ENCODE measurements at regions not wholly inside any gene's neighbourhood (a gene's known extent, or its start where the extent isn't known, plus 50 kb on each side); places are given as distances from the start of the nearest gene placed in this dataset.
A peak's percentile ranks its signal among the peaks of the same experiment; 100 is the strongest.

DNA sequence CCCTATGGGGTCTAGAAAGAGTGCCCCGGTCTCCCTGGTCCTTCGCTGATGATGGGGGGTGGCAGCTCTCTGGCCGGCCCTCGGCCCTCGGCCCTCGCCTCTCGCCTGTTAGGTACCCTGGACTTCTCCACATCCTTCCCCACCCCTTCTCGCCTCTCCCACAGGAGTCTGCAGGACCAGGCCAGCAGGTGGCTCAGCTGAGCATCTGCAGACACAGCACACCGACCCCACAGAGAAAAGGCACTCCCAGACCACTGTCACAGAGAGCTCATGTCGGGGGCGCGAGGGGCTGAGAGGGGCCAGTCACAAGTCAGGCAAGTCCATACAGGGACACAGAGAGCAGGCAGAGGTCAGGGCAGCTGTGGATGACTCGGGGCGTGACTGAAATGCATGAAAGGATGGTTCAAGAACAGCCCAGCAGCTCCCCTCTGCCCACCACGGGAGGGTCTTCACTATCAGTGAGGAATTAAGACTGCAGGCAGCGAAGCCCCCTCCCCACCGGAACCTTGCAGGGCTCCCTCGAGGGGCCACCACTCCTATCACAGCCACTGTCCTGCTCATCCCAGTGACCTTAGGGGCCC lies 181.7 kb upstream of the NSMCE3 start:
- DNase-seq: peak; percentile 21 to 47

DNA sequence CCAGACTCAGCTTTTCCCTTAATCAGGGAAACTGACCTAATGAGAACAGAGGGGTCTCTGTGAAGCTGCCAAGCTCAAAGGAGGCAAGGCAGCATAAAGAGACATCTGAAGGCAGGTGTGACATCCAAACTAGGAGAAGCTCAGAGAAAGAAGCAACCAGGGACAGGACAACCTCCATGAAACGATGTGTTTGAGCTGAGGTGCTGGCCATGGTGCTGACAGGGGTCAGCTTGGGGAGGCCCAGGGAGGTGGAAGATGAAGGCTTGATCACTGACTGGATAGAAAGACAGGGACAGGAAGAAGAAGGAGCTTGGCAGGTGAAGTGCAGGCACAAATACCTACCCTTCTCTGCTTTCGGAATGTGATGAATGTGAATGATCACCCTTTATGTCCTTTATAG lies 179.5 kb upstream of the NSMCE3 start:
- DNase-seq: peak in 1 of 2 experiments; percentile 30

DNA sequence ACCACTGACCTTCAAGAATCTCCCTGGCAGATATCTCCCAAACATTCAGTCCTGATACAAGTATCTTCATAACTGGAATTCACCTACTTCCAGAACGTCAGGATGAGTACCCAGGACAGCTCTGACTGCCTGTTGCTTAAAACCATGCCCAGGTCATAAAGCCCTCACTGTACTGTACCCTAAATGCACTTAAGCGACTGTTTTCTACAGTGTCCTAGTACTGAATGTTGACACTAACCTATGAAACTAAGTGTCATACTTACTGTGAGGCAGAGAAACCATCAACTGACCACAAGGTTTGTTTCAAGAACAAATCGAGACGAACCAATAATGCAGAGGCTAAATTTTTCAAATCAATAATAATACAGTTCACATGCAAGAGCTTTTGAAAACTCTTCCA lies 178.7 kb upstream of the NSMCE3 start:
- no peak for DNase-seq

DNA sequence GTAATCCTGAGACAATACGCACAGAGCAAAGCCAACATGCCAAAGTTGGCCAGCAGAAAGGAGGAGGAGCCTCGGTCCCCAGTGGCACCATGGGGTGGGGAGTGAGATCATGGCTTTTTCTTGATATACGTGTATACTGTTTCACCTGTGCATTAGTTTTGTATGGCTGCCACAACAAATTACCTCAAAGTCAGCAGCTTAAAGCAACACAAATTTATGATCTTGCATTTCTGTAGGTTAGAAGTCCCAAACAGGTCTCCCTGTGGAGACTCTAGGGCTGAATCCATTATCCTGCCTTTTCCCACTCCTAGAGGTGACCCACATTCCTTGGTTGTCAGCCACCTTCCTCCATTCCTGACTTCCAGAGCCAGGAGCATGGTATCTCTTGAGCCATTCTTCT lies 176.9 kb upstream of the NSMCE3 start:
- no peak for DNase-seq

DNA sequence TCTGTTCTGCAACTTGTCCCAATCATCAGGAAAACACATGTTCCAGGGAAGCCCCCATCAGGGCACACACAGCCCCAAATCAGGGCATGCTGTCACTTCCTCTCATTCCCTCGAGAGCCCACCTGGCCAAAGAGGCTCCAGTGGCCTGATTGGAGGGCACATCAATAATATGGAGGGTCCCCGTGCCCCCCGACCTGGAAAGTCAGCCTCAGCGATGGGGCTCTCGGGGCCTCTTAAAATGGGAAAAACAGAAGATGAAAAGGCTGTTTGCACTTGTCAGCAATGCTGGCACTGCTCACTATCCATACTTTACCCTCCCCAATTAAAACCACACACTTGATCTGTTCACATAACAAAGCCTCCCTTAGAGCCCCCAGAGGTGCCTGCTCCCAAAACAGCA lies 172.9 kb upstream of the NSMCE3 start:
- DNase-seq: no peak

DNA sequence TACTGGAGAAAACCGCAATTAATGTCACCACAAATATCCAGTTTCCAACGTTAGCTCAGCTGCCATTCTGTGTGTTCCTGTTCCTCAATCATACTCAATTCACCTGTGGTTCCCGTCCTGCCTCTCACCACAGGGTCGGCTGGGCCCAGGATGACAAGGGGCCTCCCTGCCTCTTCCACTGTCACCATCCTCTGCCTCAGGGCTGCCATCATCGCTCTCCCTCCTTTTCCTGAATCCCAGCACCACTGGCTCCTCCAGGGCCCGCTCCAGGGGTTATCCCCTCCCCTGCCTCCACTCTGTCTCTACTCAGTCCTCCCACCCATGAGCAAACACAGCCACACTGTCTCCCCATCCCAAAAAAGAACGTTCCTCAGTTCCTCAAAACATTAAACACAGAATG lies 170.9 kb upstream of the NSMCE3 start:
- no peak for DNase-seq

DNA sequence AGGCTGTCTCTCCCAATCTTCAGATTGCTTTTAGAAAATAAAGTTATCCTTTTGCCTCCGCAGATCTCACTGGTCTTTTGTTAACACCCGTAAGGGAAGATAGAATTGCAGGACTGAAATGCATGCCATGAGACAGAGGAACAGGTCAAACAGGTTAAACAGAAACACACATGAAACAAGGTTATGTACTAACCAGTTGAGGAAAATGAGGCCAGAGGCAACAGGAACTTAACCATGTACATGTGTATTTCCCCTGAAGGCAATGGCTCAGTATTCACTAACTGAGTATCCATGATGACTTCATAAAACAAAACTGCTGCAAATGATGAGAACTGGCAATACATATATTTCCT lies 169.1 kb upstream of the NSMCE3 start:
- no peak for DNase-seq

DNA sequence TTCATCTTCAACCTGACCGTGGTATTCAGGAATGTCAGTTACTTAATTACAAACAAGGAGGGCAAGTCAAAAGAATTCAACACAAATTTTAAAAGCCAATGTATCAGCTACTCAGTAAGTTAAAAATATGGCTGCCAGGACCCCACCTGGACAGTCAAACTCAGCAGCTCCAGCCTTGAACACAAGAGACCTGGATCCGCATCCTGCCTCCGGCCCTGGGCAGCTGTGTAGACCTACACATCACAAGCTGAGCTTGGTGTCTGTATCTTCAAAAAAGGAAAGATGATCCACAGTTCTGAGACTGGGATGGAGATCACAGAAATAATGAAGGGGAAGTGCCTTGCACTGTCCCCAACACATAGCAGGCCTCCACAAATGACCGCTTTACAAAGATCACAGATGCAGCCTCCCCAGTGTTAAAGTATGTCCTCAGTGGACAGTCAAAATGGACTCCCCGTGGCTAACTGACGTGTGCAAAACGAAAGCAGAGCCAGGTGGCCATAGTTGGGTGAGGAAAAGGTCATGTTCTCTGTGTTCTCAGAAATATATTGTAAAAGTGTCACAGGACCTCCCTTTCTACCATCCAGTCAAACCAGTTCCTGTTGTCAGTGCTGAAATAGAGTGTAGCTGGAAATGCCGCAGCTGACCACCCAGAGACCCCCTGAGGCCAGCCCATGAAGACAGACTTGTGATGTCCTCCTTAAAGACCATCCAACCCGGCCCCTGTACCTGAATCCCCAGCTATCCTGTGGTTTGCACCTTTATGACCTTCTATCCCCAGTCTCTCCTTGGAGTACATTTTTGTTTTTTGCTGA lies 168.5 kb upstream of the NSMCE3 start:
- no peak for DNase-seq

DNA sequence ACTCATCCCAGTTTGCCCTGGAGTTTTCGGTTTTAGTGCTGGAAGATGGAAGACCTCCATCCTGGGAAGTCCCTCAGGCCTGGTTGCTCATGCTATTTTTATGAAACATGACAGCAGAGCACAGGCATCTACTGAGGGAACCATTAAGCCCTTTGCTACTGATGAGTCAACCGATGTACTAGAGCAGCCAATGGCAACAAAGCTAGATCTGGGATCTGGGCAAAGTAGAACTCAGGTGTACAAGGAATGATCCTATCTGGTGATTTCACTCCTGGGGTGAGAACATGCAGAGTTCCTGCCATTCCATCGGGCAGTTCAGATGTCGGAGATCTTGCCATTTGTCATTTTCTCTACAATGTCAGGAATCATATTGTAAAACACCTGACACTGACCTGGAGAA lies 166.2 kb upstream of the NSMCE3 start:
- no peak for DNase-seq

DNA sequence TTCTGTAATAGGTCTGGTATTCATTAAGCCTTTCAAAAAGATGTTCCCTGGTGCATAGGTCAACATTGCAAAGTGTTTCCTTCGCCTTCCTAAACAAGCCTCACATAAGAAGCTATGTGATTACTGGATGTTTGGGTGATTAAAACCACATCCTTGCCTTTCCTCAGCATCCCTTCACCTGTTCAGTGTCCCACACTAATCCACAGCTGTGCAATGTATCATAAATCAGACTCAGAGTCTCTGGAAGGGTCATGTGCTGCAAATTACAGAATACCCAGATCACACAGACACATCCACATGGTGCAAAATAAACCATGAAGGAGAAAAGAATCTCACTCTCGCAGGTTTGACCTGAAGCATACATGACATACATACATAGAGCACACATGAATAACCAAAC lies 164.7 kb upstream of the NSMCE3 start:
- no peak for DNase-seq

DNA sequence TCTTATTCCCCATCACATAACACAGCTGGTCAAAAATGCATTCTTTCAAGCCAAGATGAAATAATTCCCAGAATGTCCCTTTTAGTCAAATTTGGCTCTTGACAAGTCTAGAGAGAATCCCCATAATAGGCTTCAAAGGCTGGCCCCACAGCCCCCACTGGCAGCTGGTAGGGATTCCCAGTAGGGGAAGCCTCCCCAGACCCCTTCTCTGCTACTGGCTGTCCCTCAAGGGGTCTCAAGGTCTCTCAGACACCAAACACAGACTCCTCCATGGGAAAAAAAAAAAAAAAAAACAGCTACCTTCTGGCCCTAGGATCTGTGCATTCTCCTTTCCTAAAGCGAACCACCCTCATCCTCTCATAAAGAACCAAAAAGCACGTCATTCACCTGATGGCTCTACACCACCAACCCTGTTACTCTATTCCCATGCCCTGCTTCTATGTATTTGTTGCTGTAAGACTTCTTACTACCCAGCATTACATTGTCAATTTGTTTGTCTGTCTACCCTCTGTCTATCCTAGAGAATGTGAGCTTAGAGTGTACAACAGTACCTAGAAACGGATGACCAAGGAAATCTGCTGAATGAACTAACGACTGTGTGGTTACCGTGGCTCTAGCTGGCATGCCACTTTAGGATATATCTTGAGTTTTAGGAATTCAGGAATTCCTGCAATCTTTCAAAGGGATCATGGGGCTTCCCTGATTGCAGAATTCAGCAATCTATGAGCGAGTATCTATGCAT lies 164.1 kb upstream of the NSMCE3 start:
- no peak for DNase-seq

DNA sequence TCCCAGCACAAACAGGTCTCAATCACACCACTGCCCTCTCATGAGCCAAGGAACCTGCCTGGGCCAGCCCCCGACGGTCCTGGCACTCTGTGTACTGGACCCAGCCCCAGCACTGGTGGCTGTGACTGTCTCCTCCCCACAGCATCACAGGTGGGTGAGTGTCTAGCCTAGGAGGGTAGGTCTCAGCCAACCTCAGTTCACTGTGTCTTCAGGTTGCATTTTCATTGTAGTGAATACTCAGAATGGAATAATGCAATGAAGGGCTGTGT lies 163.4 kb upstream of the NSMCE3 start:
- DNase-seq: no peak

DNA sequence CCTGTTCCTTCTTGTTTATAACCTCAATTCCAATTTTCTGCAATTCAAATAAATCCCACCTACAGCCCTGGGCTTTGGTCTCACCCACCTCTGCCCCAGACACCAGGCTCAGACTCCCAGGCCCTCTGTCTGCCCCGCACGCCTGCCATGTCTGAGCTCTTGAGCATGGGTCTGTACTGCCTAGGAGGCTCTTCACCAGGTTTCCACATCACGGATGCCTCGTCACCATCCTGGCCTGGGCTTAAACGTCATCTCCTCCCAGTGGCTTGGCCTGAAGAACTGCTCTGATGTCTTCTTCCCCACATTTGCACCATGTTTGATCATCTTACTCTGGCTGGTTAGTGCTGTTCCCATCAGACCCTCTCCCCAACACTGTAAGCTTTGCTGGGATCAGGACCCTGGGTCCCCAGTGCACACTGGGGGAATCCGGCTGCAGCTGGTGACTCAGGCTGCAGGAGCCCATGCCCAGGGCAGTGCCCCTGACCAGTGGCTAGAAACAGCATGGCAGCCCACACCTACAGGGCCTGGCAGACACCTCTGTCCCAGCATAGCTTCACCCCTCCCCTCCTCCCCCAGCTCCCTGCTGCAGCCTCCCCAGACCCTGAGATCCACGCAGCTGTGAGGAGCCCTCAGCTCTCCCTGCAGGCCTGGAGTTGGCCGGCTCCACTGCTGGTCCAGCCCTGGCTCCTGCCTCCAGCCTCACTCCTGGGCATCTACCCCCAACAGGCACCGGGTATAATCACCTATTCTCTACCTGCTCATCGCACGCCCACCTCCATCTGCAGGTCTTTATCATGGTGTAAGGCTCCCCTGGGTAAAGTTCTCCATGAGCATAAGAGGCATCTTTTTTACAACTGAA lies 162.8 kb upstream of the NSMCE3 start:
- DNase-seq: no peak

DNA sequence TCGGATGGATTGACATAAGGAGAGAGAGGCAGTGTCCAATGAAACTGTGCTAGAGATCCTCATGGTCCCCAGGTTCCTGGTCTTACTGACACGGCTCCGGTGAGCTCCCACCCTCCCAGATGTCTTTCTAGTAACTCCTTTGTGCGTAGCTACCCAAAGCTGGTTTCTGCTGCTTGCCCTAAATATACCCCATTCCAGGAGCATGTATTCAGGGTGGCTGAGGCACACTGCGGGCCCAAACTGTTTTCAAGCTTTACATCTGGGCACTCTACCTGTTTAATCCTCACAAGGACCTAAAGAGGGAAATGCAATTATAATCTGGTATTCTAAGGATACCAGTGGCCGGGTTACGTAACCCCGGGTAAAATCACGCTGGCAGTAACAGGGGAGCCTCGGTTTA lies 161.2 kb upstream of the NSMCE3 start:
- DNase-seq: no peak

DNA sequence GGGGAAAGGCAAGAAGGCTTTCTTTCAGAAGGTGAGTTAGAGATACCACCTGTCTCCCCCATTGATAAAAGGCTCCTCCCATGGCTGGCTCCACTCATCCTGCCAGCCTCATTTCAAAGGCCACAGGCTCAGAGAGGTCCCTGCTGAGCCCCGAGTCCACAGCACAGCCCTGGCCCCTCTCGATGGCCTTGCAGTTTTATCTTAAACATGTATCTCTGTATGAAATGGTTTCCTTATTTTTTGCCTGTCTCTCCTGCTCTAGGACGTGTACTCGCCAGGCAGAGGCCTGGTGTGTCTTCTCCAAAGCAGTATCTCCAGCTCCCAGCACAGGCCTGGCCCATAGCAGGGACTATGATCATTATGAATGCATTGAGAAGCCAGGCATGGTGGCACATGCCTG lies 160.5 kb upstream of the NSMCE3 start:
- no peak for DNase-seq

DNA sequence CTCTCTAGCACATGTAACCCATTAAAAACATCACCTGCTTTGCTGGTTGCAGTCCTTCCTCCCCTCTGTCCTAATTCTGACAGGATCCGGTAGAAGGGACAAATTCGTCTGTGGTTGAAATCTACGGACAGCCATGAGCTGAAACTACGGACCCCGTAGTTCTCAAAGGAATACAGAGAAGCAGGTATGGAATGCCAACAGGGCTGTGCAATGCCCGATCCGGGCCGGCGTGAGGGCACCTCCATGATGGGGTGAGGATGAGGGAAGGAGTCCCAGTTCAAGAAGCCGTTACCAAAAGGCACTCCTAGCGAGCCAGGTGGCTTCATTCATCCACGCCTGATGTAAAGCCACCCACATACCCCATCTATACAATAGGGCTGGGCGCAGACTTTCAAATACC lies 160.0 kb upstream of the NSMCE3 start:
- no peak for DNase-seq

DNA sequence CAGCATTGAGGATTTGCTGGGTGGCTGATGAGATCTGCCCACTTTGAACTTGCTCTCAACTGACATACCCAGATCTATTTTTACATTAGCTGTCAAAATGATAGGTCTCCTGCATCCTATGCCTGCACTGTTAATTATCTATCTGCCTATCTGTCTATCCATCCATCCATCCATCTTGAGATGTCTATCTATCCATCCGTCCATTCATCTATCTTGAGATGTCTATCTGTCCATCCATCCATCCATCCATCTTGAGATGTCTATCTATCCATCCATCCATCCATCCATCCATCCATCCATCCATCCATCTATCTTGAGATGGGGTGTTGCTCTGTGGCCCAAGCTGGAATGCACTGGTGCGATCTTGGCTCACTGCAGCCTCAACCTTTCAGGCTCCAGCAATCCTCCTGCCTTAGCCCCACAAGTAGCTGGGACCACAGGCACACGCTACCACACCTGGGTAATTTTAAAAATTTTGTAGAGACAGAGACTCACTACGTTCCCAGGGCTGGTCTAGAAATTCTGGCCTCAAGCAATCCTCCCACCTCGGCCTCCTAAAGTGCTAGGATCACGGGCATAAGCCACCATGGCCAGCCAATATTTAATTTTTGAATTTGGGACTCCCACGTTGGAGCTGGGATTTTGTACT lies 159.4 kb upstream of the NSMCE3 start:
- no peak for DNase-seq

DNA sequence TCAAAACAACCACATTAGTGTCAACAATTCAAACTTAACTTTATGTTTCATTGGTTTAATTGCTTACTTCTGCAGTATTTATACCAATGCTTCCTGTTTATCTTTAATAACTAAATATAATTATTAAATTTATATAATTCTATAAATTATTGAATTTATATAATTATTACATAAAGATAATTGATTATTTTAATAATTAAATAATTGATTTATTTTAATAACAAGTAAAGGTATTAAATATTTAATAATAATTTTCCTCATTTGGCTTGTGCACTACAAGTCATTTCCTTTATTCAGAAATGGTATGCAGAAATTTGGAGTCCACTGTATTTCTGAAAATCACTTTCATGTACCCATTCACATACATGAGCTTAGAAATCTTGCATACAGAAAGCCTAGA lies 156.2 kb upstream of the NSMCE3 start:
- DNase-seq: no peak

DNA sequence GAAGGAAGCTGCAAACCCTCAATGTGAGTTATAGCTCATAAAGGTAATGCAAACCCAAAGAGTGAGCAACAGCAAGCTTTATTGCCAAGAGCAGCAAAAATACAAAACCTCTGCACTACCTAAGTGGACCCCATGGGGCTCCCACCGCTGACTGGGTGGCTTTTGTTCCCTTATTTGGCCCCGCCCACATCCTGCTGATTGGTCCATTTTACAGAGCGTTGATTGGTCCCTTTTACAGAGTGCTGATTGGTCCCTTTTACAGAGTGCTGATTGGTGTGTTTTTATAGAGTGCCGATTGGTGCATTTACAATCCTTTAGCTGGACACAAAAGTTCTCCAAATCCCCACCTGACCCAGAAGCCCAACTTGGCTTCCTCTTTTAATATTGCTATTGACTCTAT lies 154.5 kb upstream of the NSMCE3 start:
- peak in 1 of 2 experiments; percentile 21 for DNase-seq

DNA sequence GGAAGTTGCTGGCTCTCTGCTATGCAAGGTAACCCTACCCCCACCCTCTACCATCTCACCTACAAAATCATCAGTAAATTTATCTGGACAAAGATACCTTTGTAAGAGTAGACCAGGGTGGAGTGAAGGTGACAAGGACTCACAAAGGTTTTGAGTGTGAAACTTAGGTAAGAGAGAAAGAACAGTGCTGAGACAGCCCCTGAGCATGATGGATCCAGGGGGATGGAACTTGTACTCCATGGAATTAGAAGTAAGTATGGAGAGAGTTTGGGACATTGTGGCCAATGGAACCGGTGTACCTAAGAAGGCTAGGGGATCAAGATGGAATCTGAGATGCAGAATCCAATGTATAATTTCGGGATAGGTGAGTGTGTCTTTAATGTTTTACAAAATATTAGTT lies 153.0 kb upstream of the NSMCE3 start:
- DNase-seq: no peak

DNA sequence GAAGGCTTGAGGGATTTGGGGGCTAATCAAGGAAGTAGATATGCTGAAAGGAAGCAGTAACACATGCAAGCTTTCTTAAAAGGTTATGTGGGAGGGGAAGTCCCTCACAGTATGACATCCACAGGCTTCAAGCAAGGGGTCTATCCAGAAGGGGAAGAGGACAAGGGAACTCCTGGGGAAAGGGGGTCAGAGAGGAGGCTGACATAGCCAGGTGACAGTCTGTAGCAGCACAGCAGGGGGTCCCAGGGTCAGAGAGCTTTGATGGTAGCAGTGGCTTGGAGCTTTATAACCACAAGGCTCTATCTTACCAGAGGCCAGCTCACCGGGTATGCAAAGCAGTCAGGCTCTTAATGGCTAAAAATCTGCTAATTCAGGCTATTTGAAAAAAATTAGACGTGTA lies 150.6 kb upstream of the NSMCE3 start:
- DNase-seq: peak; percentile 17 to 32

DNA sequence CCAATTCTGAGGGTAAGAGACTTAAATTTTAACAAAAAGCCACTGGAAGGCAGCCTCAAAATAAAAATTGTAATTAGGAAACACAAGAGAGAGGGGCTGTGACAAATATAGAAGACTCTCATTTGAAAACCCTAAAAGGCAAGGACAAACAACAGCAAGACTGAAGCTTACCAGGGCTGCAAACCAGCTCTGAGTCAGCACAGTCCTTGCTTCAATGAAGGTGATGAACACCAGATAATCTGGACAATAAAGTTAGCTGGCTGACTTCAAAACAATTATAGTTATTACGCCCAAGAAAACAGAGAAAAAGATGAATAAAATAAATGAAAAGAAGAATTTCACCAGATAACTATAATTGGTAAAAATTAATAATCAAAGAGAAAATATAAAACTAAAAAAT lies 149.3 kb upstream of the NSMCE3 start:
- no peak for DNase-seq

DNA sequence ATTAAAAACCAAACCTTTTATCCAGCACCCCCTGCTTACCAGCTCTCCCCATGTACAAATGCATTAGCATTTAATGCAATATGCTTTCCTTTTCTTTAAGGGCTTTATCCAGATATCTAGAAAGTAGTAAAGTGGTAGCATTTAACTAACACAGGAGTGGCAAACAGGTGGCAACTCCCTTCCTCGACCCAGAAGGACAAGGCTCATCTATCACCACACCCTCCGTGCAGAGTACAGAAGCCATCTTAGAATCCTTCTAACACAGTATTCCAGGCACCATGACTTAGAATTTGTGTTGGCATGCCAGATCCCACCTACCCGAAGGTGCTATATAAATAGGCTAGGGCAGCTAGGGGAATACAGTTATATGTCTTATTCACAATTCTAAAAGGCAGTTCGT lies 148.6 kb upstream of the NSMCE3 start:
- DNase-seq: no peak
